Thoracic aorta (tissue), 2 donors: ENCODE measurements at regions not wholly inside any gene's neighbourhood (a gene's known extent, or its start where the extent isn't known, plus 50 kb on each side); places are given as distances from the start of the nearest gene placed in this dataset.

ENCODE experiments used
- ATAC-seq: fragments of 150-250 bp; one replicate; pipeline ENCODE4 v1.8.0; 2017; ENCODE audit warnings: low read depth; ENCODE audit not compliant: insufficient number of reproducible peaks, low FRiP score
- DNase-seq: peaks from one replicate; pipeline ENCODE4 v3.0.0-alpha.2; 2020; ENCODE audit warnings: low spot score
- H3K27ac ChIP-seq, 2 donors: fragments of 200-600 bp; sonication (generic); 1 replicate in 1 of 2; 2 replicates in 1 of 2; pipeline ENCODE4 v1.5.1; 2016; ENCODE audit warnings: mild to moderate bottlenecking in 2 of 2, moderate library complexity in 2 of 2
- H3K27me3 ChIP-seq: fragments of 200-600 bp; sonication (generic); replicated peaks from 2 replicates; pipeline ENCODE4 v1.6.0; 2016; ENCODE audit warnings: mild to moderate bottlenecking; ENCODE audit not compliant: insufficient read depth
- H3K36me3 ChIP-seq: fragments of 200-600 bp; sonication (generic); one replicate; pipeline ENCODE4 v1.5.1; 2016
- H3K4me1 ChIP-seq, 2 donors: fragments of 200-600 bp; sonication (generic); 1 replicate in 1 of 2; 2 replicates in 1 of 2; pipeline versions ENCODE4 v1.5.1 to v1.6.0; 2016; ENCODE audit warnings: low read depth in 2 of 2, mild to moderate bottlenecking in 1 of 2; ENCODE audit not compliant: control insufficient read depth in 1 of 2
- H3K4me3 ChIP-seq: fragments of 200-600 bp; sonication (generic); 2 replicates; pipeline ENCODE4 v1.5.1; 2016; ENCODE audit warnings: mild to moderate bottlenecking
- H3K9me3 ChIP-seq: fragments of 200-600 bp; sonication (generic); 2 replicates; pipeline ENCODE4 v1.5.1; 2016
- CTCF ChIP-seq: fragments of 200-600 bp; sonication (generic); IDR thresholded peaks from one replicate; pipeline ENCODE4 v1.5.1; 2019; ENCODE audit warnings: antibody characterized with exemption

- Histone ChIP-seq H3K36me3 (no peaks in the 10 kb centered on the region), H3K9me3 (no peaks in the 10 kb centered on the region), H3K27me3 (no peaks in the 10 kb centered on the region), H3K4me1 (no peaks in the 10 kb centered on the region), H3K27ac (no peak overlapping the region), H3K4me3 (no peak overlapping the region)
- DNase-seq (no peak), ATAC-seq (no peak)
- no peak for TF ChIP-seq CTCF
Observed at GRCh38 chr13:55255236-55255635, 1885.5 kb upstream of the PRR20A start.

- Histone ChIP-seq H3K27me3 (no peaks in the 10 kb centered on the region), H3K36me3 (no peaks in the 10 kb centered on the region), H3K4me3 (no peak overlapping the region), H3K27ac (no peak overlapping the region), H3K4me1 (no peaks in the 10 kb centered on the region), H3K9me3 (no peaks in the 10 kb centered on the region)
- ATAC-seq = no peak
- TF ChIP-seq CTCF = no peak
- DNase-seq = no peak
Observed at GRCh38 chr13:55263045-55263444, 1877.7 kb upstream of the PRR20A start.

- no peaks in the 10 kb centered on the region for H3K4me1 ChIP-seq
- H3K9me3 ChIP-seq = no peaks in the 10 kb centered on the region
- H3K36me3 ChIP-seq = no peaks in the 10 kb centered on the region
- no peaks in the 10 kb centered on the region for H3K27me3 ChIP-seq
- H3K27ac ChIP-seq = no peak overlapping the region
- H3K4me3 ChIP-seq = no peak overlapping the region
- DNase-seq (no peak), ATAC-seq (no peak)
- TF ChIP-seq CTCF = no peak
Observed at GRCh38 chr13:55266644-55267043, 1874.1 kb upstream of the PRR20A start.

GRCh38 chr13:55298201-55298600 is 1842.5 kb upstream of the PRR20A start:
- no peak for ATAC-seq
- Histone ChIP-seq H3K4me1 (no peaks in the 10 kb centered on the region), H3K4me3 (no peak overlapping the region), H3K27me3 (no peaks in the 10 kb centered on the region), H3K9me3 (peaks cover 4% of the 10 kb centered on the region), H3K36me3 (no peaks in the 10 kb centered on the region), H3K27ac (no peak overlapping the region)
- DNase-seq = no peak
- no peak for TF ChIP-seq CTCF

- no peak for TF ChIP-seq CTCF
- H3K36me3 ChIP-seq = no peaks in the 10 kb centered on the region
- H3K9me3 ChIP-seq = no peaks in the 10 kb centered on the region
- no peaks in the 10 kb centered on the region for H3K4me1 ChIP-seq
- no peaks in the 10 kb centered on the region for H3K27me3 ChIP-seq
- DNase-seq (no peak), ATAC-seq (no peak)
- H3K4me3 ChIP-seq = no peak overlapping the region
- no peak overlapping the region for H3K27ac ChIP-seq
Observed at GRCh38 chr13:55302568-55302967, 1838.2 kb upstream of the PRR20A start.
